ENCODE measurements at regions not wholly inside any gene's neighbourhood (a gene's known extent, or its start where the extent isn't known, plus 50 kb on each side); places are given as distances from the start of the nearest gene placed in this dataset.

DNA sequence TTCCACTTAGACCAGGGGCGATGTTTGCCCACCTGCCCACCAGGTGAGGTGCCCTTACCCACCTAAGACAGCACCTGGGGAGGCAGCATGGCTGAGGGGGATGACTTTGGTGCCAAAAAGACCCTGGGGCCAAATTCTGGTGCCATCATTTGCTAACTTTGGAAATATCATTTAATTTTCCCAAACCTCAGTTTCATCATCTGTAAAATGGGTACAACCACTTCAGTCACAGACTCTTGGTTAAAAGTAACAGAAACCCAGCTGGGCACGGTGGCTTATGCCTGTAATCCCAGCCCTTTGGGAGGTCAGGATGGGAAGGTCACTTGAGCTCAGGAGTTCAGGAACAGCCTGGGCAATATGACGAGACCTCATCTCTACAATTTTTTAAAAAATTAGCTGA, 177.8 kb downstream of the USP12 start:
- Histone ChIP-seq H3K27me3 (ENCODE audit: control insufficient read depth in 3 of 3, insufficient read depth in 3 of 3, low read depth in 1 of 3, low read length in 3 of 3) (peaks cover 0 to 3% (median 0%) of the 10 kb centered on the region in 3 experiments), H3K9me3 (replicated peaks in 1 of 2; ENCODE audit: control insufficient read depth in 2 of 2, insufficient read depth in 1 of 2, low read depth in 1 of 2, low read length in 2 of 2) (no peaks in the 10 kb centered on the region), H2BK120ac (ENCODE audit: low read depth, low read length) (no peak overlapping the region), H3K4me2 (ENCODE audit: insufficient read depth, low read length, poor library complexity, severe bottlenecking) (no peak overlapping the region), H3K36me3 (replicated peaks in 1 of 2; ENCODE audit: control insufficient read depth in 2 of 2, insufficient read depth in 2 of 2, low read length in 2 of 2) (no peaks in the 10 kb centered on the region), H2AFZ (ENCODE audit: low read length) (no peak overlapping the region), H3K9ac (ENCODE audit: low read depth, low read length, poor library complexity) (no peak overlapping the region), H3K23ac (ENCODE audit: low read depth, low read length, poor library complexity) (peak overlapping the region; percentile 25), H2BK15ac (ENCODE audit: low read length) (no peak overlapping the region), H2BK5ac (ENCODE audit: low read length) (no peak overlapping the region), H3K27ac (replicated peaks; ENCODE audit: low read length) (no peak overlapping the region), H3K4ac (ENCODE audit: low read length) (no peak overlapping the region), H4K8ac (ENCODE audit: low read depth, low read length) (no peak overlapping the region), H2BK12ac (ENCODE audit: low read length) (no peak overlapping the region), H2AK5ac (ENCODE audit: low read depth, low read length) (no peak overlapping the region), H4K91ac (ENCODE audit: low read depth, low read length, poor library complexity) (no peak overlapping the region), H3K79me1 (ENCODE audit: low read depth, low read length) (no peaks in the 10 kb centered on the region), H3K4me3 (ENCODE audit: low read length in 2 of 2) (no peak overlapping the region), H3K4me1 (ENCODE audit: control insufficient read depth in 2 of 2, insufficient read depth in 1 of 2, low read depth in 1 of 2, low read length in 2 of 2) (no peaks in the 10 kb centered on the region), H3K18ac (ENCODE audit: low read length) (no peak overlapping the region), H3K14ac (ENCODE audit: low read length) (no peak overlapping the region)
- WGBS, 2 donors (ENCODE audit: extremely low coverage in 2 of 2, insufficient read length in 2 of 2, insufficient replicate concordance in 1 of 2): no CpG with 5 or more reads among the region's 3 CpGs
- no peak for DNase-seq (ENCODE audit: low spot score)

DNA sequence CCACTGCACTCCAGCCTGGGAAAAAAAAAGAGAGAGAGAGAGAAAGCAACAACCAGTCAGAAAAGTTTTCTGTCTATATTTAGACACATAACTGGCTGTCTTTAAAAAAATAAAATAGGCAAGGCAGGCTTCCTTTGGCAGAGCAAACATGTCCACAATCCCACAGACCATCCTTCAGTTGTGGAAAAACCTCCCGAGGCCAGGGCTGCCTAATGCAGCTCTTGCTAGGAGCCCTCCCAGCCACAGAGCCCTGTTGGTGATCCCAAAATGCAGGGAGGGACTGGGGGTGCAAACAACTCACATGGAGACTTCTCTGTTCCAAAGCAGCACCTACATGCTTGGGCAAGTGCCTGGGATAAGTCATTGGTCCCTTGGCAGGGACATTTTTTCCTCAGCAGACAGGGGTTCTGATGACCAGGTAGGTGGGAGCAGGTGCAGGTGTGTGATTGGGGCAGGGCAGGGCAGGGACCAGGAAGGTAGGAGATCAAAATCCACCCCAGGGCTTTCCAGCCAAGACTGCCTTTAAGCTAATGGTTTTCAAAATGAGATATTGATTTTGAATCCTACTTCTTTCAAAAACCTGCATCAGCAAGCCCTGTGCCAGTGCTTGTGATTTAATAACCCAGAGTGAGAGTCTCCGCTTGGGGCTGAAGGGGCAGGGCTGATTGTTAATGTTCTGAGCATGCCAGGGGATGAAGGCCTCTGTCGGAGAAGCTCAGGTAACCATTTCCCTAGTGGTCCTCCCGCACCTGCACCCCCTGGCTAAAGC, 178.5 kb downstream of the USP12 start:
- H3K79me1 ChIP-seq (ENCODE audit: low read depth, low read length): no peaks in the 10 kb centered on the region
- H3K36me3 ChIP-seq (replicated peaks in 1 of 2; ENCODE audit: control insufficient read depth in 2 of 2, insufficient read depth in 2 of 2, low read length in 2 of 2): no peaks in the 10 kb centered on the region
- H2AK5ac ChIP-seq (ENCODE audit: low read depth, low read length): no peak overlapping the region
- no peak overlapping the region for H2BK12ac ChIP-seq (ENCODE audit: low read length)
- H2BK120ac ChIP-seq (ENCODE audit: low read depth, low read length): no peak overlapping the region
- H2AFZ ChIP-seq (ENCODE audit: low read length): no peak overlapping the region
- DNase-seq (ENCODE audit: low spot score): no peak
- peaks cover 0 to 3% (median 0%) of the 10 kb centered on the region in 3 experiments for H3K27me3 ChIP-seq (ENCODE audit: control insufficient read depth in 3 of 3, insufficient read depth in 3 of 3, low read depth in 1 of 3, low read length in 3 of 3)
- no peaks in the 10 kb centered on the region for H3K9me3 ChIP-seq (replicated peaks in 1 of 2; ENCODE audit: control insufficient read depth in 2 of 2, insufficient read depth in 1 of 2, low read depth in 1 of 2, low read length in 2 of 2)
- WGBS, 2 donors (ENCODE audit: extremely low coverage in 2 of 2, insufficient read length in 2 of 2, insufficient replicate concordance in 1 of 2): no CpG with 5 or more reads among the region's 4 CpGs
- H3K23ac ChIP-seq (ENCODE audit: low read depth, low read length, poor library complexity): peak overlapping the region; percentile 25
- H4K8ac ChIP-seq (ENCODE audit: low read depth, low read length): no peak overlapping the region
- H2BK5ac ChIP-seq (ENCODE audit: low read length): no peak overlapping the region
- H3K4me3 ChIP-seq (ENCODE audit: low read length in 2 of 2): no peak overlapping the region
- no peak overlapping the region for H4K91ac ChIP-seq (ENCODE audit: low read depth, low read length, poor library complexity)
- no peak overlapping the region for H3K27ac ChIP-seq (replicated peaks; ENCODE audit: low read length)
- H3K9ac ChIP-seq (ENCODE audit: low read depth, low read length, poor library complexity): no peak overlapping the region
- no peak overlapping the region for H3K18ac ChIP-seq (ENCODE audit: low read length)
- H3K4ac ChIP-seq (ENCODE audit: low read length): no peak overlapping the region
- H3K4me2 ChIP-seq (ENCODE audit: insufficient read depth, low read length, poor library complexity, severe bottlenecking): no peak overlapping the region
- H2BK15ac ChIP-seq (ENCODE audit: low read length): no peak overlapping the region
- no peaks in the 10 kb centered on the region for H3K4me1 ChIP-seq (ENCODE audit: control insufficient read depth in 2 of 2, insufficient read depth in 1 of 2, low read depth in 1 of 2, low read length in 2 of 2)
- no peak overlapping the region for H3K14ac ChIP-seq (ENCODE audit: low read length)

DNA sequence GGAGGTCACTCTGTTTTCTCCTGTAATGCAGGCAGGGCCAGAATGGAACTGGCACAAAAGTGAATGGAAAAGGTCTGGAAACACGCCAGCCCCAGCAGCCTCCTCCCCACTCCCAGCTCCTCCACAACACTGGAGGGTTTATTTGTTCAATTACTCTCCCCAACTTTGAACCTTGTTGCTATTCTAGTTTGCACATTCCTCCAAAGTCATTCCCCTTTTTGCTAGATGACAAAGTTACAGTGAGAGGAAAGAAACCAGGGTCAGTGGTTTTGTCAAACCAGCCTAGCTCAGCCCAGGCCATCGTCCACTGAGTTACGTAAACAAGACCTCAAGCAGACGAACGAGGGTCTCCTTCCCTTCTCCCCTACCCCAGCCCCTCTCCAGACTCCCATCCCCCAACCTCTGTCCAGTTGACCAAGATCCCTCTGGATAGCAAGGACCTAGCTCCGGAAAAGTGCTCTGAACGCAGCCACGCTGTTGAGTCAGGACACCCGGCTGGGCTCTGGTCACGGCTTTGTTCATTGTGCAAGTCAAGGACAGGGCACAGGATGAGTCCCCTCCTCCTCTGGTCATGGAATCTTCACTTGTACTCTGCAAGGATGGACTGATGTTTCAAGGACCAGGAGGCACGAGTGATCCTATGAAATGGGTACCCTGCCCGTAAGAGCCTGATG, 180.0 kb downstream of the USP12 start:
- Histone ChIP-seq H3K36me3 (replicated peaks in 1 of 2; ENCODE audit: control insufficient read depth in 2 of 2, insufficient read depth in 2 of 2, low read length in 2 of 2) (no peaks in the 10 kb centered on the region), H2AFZ (ENCODE audit: low read length) (no peak overlapping the region), H2BK120ac (ENCODE audit: low read depth, low read length) (no peak overlapping the region), H2AK5ac (ENCODE audit: low read depth, low read length) (no peak overlapping the region), H3K18ac (ENCODE audit: low read length) (no peak overlapping the region), H3K23ac (ENCODE audit: low read depth, low read length, poor library complexity) (no peak overlapping the region), H3K27me3 (ENCODE audit: control insufficient read depth in 3 of 3, insufficient read depth in 3 of 3, low read depth in 1 of 3, low read length in 3 of 3) (peaks cover 0 to 3% (median 0%) of the 10 kb centered on the region in 3 experiments), H2BK5ac (ENCODE audit: low read length) (no peak overlapping the region), H3K27ac (replicated peaks; ENCODE audit: low read length) (no peak overlapping the region), H2BK15ac (ENCODE audit: low read length) (no peak overlapping the region), H4K91ac (ENCODE audit: low read depth, low read length, poor library complexity) (no peak overlapping the region), H3K4ac (ENCODE audit: low read length) (no peak overlapping the region), H3K9ac (ENCODE audit: low read depth, low read length, poor library complexity) (no peak overlapping the region), H2BK12ac (ENCODE audit: low read length) (no peak overlapping the region), H4K8ac (ENCODE audit: low read depth, low read length) (no peak overlapping the region), H3K9me3 (replicated peaks in 1 of 2; ENCODE audit: control insufficient read depth in 2 of 2, insufficient read depth in 1 of 2, low read depth in 1 of 2, low read length in 2 of 2) (no peaks in the 10 kb centered on the region), H3K14ac (ENCODE audit: low read length) (no peak overlapping the region), H3K4me3 (ENCODE audit: low read length in 2 of 2) (no peak overlapping the region), H3K4me1 (ENCODE audit: control insufficient read depth in 2 of 2, insufficient read depth in 1 of 2, low read depth in 1 of 2, low read length in 2 of 2) (no peaks in the 10 kb centered on the region), H3K79me1 (ENCODE audit: low read depth, low read length) (no peaks in the 10 kb centered on the region), H3K4me2 (ENCODE audit: insufficient read depth, low read length, poor library complexity, severe bottlenecking) (no peak overlapping the region)
- DNase-seq (ENCODE audit: low spot score): no peak
- no CpG with 5 or more reads among the region's 12 CpGs for WGBS, 2 donors (ENCODE audit: extremely low coverage in 2 of 2, insufficient read length in 2 of 2, insufficient replicate concordance in 1 of 2)

DNA sequence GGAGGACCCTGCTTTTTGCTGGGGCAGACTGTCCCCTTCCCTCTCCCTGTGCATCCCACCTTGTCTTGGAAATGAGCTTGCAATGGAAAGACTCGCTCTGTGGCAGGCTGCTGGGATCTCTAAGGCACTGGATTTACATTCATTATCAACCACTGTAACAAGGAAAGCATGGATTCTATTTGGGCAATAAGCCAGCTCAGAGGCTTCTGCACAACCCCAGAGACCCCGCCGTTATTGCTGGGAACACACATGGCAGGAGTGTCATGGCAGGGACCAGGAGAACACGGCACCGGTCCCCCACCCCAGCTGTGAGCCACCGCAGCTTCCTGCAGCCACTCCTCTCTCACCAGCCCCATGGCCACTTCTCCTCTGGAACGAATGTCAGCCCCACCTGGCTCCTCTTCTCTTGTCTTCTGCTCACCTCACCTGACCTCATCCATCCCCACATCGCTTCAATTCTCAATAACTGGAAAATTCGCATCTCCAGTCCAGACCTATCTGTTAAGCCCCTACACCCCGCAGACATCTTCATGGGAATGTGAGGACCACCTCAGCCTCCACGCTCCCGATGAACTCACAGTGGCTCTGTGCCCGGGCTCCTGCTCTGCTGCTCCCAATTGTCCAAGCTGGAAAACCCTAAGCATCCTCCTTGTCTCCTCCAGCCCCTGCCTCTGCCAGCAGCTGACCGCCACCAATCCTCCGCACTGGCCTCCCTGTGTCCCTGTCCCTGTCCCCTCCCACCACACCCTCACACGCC, 181.5 kb downstream of the USP12 start:
- H3K4ac ChIP-seq (ENCODE audit: low read length): no peak overlapping the region
- no peak overlapping the region for H3K4me2 ChIP-seq (ENCODE audit: insufficient read depth, low read length, poor library complexity, severe bottlenecking)
- no peaks in the 10 kb centered on the region for H3K36me3 ChIP-seq (replicated peaks in 1 of 2; ENCODE audit: control insufficient read depth in 2 of 2, insufficient read depth in 2 of 2, low read length in 2 of 2)
- H3K27me3 ChIP-seq (ENCODE audit: control insufficient read depth in 3 of 3, insufficient read depth in 3 of 3, low read depth in 1 of 3, low read length in 3 of 3): peaks cover 0 to 3% (median 0%) of the 10 kb centered on the region in 3 experiments
- DNase-seq (ENCODE audit: low spot score): no peak
- no peak overlapping the region for H3K9ac ChIP-seq (ENCODE audit: low read depth, low read length, poor library complexity)
- peak overlapping the region; percentile 18 for H2AK5ac ChIP-seq (ENCODE audit: low read depth, low read length)
- H2BK15ac ChIP-seq (ENCODE audit: low read length): no peak overlapping the region
- peak overlapping the region; percentile 29 for H3K18ac ChIP-seq (ENCODE audit: low read length)
- no peak overlapping the region for H4K8ac ChIP-seq (ENCODE audit: low read depth, low read length)
- no peaks in the 10 kb centered on the region for H3K4me1 ChIP-seq (ENCODE audit: control insufficient read depth in 2 of 2, insufficient read depth in 1 of 2, low read depth in 1 of 2, low read length in 2 of 2)
- no CpG with 5 or more reads among the region's 16 CpGs for WGBS, 2 donors (ENCODE audit: extremely low coverage in 2 of 2, insufficient read length in 2 of 2, insufficient replicate concordance in 1 of 2)
- no peak overlapping the region for H4K91ac ChIP-seq (ENCODE audit: low read depth, low read length, poor library complexity)
- no peak overlapping the region for H3K23ac ChIP-seq (ENCODE audit: low read depth, low read length, poor library complexity)
- no peaks in the 10 kb centered on the region for H3K9me3 ChIP-seq (replicated peaks in 1 of 2; ENCODE audit: control insufficient read depth in 2 of 2, insufficient read depth in 1 of 2, low read depth in 1 of 2, low read length in 2 of 2)
- H2BK120ac ChIP-seq (ENCODE audit: low read depth, low read length): no peak overlapping the region
- H2BK5ac ChIP-seq (ENCODE audit: low read length): no peak overlapping the region
- no peak overlapping the region for H3K27ac ChIP-seq (replicated peaks; ENCODE audit: low read length)
- H2BK12ac ChIP-seq (ENCODE audit: low read length): no peak overlapping the region
- no peak overlapping the region for H2AFZ ChIP-seq (ENCODE audit: low read length)
- H3K4me3 ChIP-seq (ENCODE audit: low read length in 2 of 2): no peak overlapping the region
- no peaks in the 10 kb centered on the region for H3K79me1 ChIP-seq (ENCODE audit: low read depth, low read length)
- H3K14ac ChIP-seq (ENCODE audit: low read length): no peak overlapping the region

All from neuronal stem cell (in vitro differentiated cells).